ENCODE measurements at regions not wholly inside any gene's neighbourhood (a gene's known extent, or its start where the extent isn't known, plus 50 kb on each side); places are given as distances from the start of the nearest gene placed in this dataset.

- TF ChIP-seq, protein P1, sequence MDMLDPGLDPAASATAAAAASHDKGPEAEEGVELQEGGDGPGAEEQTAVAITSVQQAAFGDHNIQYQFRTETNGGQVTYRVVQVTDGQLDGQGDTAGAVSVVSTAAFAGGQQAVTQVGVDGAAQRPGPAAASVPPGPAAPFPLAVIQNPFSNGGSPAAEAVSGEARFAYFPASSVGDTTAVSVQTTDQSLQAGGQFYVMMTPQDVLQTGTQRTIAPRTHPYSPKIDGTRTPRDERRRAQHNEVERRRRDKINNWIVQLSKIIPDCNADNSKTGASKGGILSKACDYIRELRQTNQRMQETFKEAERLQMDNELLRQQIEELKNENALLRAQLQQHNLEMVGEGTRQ (IDR thresholded peaks at IDR 0.05; ENCODE audit: low read length), result no peak
Observed at GRCh38 chr11:10381736-10382135, 73.3 kb upstream of the AMPD3 start (continued).
